Panc1 (cell line): ENCODE measurements at regions not wholly inside any gene's neighbourhood (a gene's known extent, or its start where the extent isn't known, plus 50 kb on each side); places are given as distances from the start of the nearest gene placed in this dataset.

Source experiments
- POLR2AphosphoS5 ChIP-seq: IDR thresholded peaks from 2 replicates; pipeline ENCODE4 v1.6.1; 2012; ENCODE audit warnings: mild to moderate bottlenecking, low read depth, low read length, moderate library complexity
- TCF7L2 ChIP-seq: IDR thresholded peaks from 2 replicates; pipeline ENCODE4 v1.6.1; 2011; ENCODE audit warnings: mild to moderate bottlenecking, low read depth, low read length, inconsistent platforms
- TF ChIP-seq, protein P1 (sequence below): fragments of 450-650 bp; IDR thresholded peaks from 2 replicates; pipeline ENCODE4 v1.5.1; 2017; ENCODE audit warnings: mild to moderate bottlenecking

DNA sequence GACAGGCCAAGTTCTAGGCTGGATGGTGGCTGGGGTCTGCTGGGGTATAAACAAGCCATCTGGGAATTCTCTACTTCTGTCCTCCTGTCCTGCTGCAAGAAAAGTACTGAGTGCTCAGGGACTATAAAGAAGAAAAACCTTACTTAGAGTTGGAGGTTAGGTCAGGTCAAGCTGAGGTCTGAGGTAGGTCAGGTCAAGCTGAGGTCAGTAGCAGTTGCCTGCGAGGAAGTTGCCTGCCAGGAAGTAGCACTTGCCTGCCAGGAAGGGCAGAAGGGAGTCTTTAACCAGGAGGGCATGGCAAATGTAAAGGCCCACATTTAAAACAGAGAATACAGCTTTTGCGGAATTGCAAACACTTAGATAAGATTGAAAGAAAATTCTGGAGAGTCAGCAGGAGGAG is 51.3 kb upstream of the PRLR start:
- TF ChIP-seq, protein P1, sequence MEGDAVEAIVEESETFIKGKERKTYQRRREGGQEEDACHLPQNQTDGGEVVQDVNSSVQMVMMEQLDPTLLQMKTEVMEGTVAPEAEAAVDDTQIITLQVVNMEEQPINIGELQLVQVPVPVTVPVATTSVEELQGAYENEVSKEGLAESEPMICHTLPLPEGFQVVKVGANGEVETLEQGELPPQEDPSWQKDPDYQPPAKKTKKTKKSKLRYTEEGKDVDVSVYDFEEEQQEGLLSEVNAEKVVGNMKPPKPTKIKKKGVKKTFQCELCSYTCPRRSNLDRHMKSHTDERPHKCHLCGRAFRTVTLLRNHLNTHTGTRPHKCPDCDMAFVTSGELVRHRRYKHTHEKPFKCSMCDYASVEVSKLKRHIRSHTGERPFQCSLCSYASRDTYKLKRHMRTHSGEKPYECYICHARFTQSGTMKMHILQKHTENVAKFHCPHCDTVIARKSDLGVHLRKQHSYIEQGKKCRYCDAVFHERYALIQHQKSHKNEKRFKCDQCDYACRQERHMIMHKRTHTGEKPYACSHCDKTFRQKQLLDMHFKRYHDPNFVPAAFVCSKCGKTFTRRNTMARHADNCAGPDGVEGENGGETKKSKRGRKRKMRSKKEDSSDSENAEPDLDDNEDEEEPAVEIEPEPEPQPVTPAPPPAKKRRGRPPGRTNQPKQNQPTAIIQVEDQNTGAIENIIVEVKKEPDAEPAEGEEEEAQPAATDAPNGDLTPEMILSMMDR, result no peak
- TF ChIP-seq POLR2AphosphoS5 (no peak), TCF7L2 (no peak)
